Activated T-helper 9 cell treated with anti-CD3 and anti-CD28 coated beads, Interleukin-2, amount 50 U/mL, for 16 hours (primary cell): ENCODE measurements at regions not wholly inside any gene's neighbourhood (a gene's known extent, or its start where the extent isn't known, plus 50 kb on each side); places are given as distances from the start of the nearest gene placed in this dataset.
A peak's percentile ranks its signal among the peaks of the same experiment; 100 is the strongest.

Experiments used
- DNase-seq: peaks from one replicate; pipeline ENCODE4 v3.0.0-alpha.2; 2020; ENCODE audit warnings: low read depth

GRCh38 chr13:40480012-40480914 is 186.2 kb downstream of the FOXO1 start:
- DNase-seq = no peak

GRCh38 chr13:40480915-40481516 is 185.4 kb downstream of the FOXO1 start:
- no peak for DNase-seq

- DNase-seq = no peak
Measured at GRCh38 chr13:40483601-40484000, 182.8 kb downstream of the FOXO1 start.

GRCh38 chr13:40484101-40484800 is 182.2 kb downstream of the FOXO1 start:
- DNase-seq = no peak

GRCh38 chr13:40484974-40485373 is 181.5 kb downstream of the FOXO1 start:
- DNase-seq = no peak

- peak; percentile 47 for DNase-seq
Measured at GRCh38 chr13:40485611-40486517, 180.6 kb downstream of the FOXO1 start.

GRCh38 chr13:40486518-40487163 is 179.8 kb downstream of the FOXO1 start:
- no peak for DNase-seq

GRCh38 chr13:40488869-40489391 is 177.5 kb downstream of the FOXO1 start:
- DNase-seq = no peak

GRCh38 chr13:40490086-40490758 is 176.2 kb downstream of the FOXO1 start:
- DNase-seq = no peak

GRCh38 chr13:40492511-40492910 is 173.9 kb downstream of the FOXO1 start:
- no peak for DNase-seq

GRCh38 chr13:40494513-40494912 is 171.9 kb downstream of the FOXO1 start:
- no peak for DNase-seq

GRCh38 chr13:40494946-40495620 is 171.4 kb downstream of the FOXO1 start:
- no peak for DNase-seq

GRCh38 chr13:40495621-40496001 is 170.8 kb downstream of the FOXO1 start:
- no peak for DNase-seq

GRCh38 chr13:40496035-40496810 is 170.2 kb downstream of the FOXO1 start:
- no peak for DNase-seq

GRCh38 chr13:40498461-40498860 is 168.0 kb downstream of the FOXO1 start:
- DNase-seq = no peak

GRCh38 chr13:40502236-40502635 is 164.2 kb downstream of the FOXO1 start:
- DNase-seq = no peak

GRCh38 chr13:40503011-40503410 is 163.4 kb downstream of the FOXO1 start:
- DNase-seq = no peak

- DNase-seq = no peak
Measured at GRCh38 chr13:40503966-40504591, 162.4 kb downstream of the FOXO1 start.

GRCh38 chr13:40504641-40505040 is 161.8 kb downstream of the FOXO1 start:
- no peak for DNase-seq
